ENCODE measurements at regions not wholly inside any gene's neighbourhood (a gene's known extent, or its start where the extent isn't known, plus 50 kb on each side); places are given as distances from the start of the nearest gene placed in this dataset.
"Not testable (repeated sequence)": the region's sequence is repeated elsewhere in the genome, so short reads cannot be mapped to it uniquely, and the experiment has no call there.

GRCh38 chr4:114252499-114252898, 273.1 kb upstream of the ARSJ start:
- DNase-seq, result no peak

DNA sequence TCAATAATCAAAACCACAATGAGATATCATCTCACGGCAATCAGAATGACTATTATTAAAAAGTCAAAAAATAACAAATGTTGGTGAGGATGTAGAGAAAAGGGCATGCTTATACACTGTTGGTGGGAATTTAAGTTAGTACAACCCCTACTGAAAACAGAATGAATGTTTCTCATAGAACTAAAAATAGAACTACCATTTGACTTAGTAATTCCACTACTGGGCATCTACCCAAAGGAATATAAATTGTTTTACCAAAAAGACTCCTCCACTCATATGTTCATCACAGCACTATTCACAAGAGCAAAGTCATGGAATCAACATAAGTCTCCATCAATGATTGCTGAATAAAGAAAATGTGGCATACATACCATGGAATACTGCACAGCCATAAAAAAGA, 278.1 kb upstream of the ARSJ start:
- DNase-seq, result no peak

GRCh38 chr4:114262421-114262820, 283.0 kb upstream of the ARSJ start:
- DNase-seq, result not testable (repeated sequence)

- no peak for DNase-seq
These were observed 283.8 kb upstream of the ARSJ start for GRCh38 chr4:114263233-114263632.

- DNase-seq, result no peak
These were observed 285.0 kb upstream of the ARSJ start for GRCh38 chr4:114264452-114264851.

DNA sequence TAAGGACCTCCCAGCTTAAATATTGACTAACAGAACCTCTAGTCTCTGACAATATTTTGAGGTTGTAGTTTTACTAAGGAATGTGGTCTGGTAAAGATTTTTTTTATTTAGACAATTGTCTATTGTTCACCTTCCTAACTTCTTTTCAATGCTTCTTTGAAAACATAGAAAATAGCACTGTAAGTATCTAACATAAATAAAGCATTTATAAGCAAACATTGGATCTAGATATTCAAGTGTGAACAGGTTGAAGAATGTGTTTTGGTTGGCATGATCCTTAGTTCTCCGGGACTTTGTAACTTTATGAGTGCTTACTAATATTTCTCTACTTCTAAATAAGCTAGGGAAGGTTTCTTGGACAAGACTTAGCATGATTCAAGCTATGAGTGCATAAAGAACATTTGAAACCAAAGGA, 285.4 kb upstream of the ARSJ start:
- DNase-seq, result no peak

GRCh38 chr4:114265342-114265741, 285.9 kb upstream of the ARSJ start:
- no peak for DNase-seq

DNA sequence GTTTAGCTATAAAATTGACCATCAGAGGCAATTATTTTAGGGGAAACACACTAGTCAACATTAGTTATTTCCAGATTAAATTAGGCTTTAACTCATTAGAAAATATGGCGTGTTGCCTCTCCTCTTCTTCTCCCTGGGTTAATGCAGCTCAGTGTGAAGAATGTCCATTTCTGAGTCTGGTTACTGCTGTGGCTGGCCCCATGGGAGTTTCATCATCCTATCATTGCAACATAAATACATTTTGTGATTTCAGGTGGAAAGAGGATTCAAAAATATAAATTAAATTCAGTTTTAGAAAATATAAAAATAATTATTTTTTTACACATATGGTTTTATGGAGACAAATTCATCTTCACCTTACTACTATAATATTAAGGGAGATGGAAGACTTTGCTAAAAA, 288.5 kb upstream of the ARSJ start:
- no peak for DNase-seq

- no peak for DNase-seq
These were observed 291.6 kb upstream of the ARSJ start for GRCh38 chr4:114271031-114271430.

GRCh38 chr4:114272226-114272625, 292.8 kb upstream of the ARSJ start:
- DNase-seq, result no peak

DNA sequence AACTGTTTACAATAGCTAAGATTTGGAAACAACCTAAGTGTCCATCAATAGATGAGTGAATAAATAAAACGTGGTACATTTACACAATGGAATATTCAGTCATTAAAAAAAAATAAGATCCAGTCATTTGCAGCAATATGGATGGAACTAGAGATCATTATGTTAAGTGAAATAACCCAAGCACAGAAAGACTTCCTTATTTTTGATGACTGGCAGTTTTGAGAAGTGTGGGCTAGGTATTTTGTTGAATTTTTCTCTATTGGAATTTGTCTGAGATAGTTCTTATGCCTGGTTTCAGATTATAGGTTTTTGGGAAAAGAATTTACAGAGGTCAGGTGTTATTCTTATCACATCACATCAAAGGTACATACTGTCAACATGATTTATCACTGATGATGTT, 293.8 kb upstream of the ARSJ start:
- no peak for DNase-seq

- no peak for DNase-seq
These were observed 298.2 kb upstream of the ARSJ start for GRCh38 chr4:114277690-114278089.

DNA sequence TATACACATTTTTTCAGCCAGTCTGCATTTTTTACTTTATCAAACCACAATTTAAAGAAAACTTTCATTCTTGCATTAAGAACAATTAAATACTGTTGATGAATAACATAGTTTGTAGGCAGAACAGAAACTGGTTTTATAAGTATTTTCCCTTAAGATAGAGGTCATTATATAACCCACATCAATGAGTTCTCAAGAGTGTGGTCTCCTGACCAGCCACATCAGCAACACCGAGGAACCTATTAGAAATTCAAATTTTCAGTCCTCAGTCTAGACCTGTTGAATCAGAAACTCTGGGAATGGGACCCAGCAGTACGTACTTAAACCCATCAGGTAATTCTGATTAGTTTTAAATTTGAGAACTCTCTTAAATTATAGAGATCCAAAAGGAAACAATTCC, 299.6 kb upstream of the ARSJ start:
- DNase-seq, result no peak

- DNase-seq, result no peak
These were observed 300.3 kb upstream of the ARSJ start for GRCh38 chr4:114279711-114280110.

GRCh38 chr4:114280645-114281044, 301.2 kb upstream of the ARSJ start:
- no peak for DNase-seq

- DNase-seq, result no peak
These were observed 301.9 kb upstream of the ARSJ start for GRCh38 chr4:114281164-114281960.

DNA sequence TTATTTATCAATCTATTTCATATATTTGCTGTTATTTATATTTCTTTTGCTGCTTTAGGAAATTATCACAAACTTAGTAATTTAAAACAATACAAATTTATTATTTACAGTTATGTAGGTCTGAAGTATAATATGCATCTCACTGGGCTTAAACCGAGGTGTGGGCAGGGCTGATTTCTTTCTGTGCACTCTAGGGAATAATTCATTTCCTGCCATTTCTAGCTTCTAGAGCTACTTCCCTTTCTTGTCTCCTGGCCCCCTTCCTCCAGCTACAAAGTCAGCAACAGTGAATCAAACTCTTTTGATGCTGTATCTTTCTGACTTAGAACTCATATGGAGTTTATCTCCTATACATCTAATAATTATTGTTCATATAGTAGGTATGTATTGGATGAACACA, 303.5 kb upstream of the ARSJ start:
- no peak for DNase-seq

GRCh38 chr4:114284629-114285028, 305.2 kb upstream of the ARSJ start:
- no peak for DNase-seq

DNA sequence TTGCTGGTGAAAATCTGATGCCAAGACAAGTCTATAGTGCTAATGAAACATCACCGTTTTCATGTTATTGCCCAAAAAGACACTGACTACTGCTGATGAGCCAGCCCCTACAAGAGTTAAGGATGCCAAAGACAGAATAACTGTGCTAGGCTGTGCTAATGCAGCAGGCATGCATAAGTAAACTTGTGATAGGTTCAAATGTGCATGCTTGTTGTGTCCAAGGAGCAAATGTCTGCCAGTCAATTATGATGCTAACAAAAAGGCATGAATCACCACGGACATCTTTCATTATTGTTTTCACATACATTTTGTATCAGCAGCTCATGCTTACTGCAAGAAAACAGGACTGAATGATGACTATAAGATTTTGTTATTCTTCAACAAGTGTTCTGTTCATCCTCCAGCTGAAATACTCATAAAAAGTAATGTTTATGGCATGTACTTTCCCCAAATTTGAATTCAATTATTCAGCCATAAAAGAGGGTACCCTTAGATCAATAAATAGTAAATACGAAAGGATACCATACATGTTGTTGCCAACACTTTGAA, 306.9 kb upstream of the ARSJ start:
- no peak for DNase-seq

- no peak for DNase-seq
These were observed 307.7 kb upstream of the ARSJ start for GRCh38 chr4:114287079-114287696.

DNA sequence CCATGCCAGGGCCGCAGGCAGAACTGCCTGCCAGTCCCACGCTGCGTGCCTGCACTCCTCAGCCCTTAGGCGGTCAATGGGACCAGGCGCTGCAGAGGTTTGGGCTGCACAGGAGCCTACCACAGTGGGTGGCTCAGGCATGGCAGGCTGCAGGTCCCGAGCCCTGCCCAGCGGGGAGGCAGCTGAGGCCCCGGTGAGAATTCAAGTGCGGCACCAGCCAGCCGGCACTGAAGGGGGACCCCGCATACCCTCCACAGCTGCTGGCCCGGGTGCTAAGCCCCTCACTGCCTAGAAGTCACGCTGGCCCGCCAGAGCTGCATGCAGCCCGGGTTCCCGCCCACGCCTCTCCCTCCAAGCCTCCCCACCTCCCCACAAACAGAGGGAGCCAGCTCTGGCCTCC, 302.5 kb upstream of the UGT8 start:
- no peak for DNase-seq

DNA sequence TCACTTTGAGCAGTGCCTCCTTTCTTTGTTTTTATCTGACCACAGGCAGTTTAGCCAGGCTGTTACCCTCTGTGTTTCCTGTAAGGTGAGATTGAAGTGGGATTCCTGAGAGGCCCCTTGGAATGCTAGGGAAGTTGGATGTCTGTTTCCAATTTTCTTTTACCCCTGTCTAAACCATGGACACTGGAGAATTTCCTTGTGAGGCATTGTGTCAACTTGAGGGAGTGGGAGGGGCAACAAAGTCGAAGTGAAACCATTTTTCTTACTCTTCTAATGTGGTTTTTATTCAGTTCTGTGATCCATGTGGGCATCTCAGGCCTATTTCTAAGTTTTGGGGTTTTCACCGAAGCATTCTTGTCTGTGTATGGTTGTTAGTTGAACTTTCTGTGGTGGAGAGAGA, 296.1 kb upstream of the UGT8 start:
- no peak for DNase-seq

DNA sequence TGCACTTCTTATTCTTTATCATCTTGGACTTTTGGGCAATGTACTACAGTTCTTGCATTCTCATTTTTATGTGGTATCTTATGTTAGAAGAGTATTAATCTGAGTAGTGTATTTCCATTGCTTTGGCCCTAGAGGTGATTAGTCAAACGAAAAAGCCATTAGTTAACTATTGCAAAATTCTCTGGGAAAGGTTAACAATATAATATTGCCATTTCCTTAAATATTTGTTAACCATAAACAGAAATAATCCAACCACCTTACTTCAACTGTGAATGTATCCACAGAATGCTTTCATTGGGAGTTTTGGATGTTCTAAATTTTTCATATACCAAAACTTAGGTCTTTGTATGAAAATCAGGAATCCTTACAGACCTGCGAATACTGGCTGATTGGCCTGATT, 294.6 kb upstream of the UGT8 start:
- no peak for DNase-seq

GRCh38 chr4:114304567-114304966, 294.0 kb upstream of the UGT8 start:
- DNase-seq, result no peak

- no peak for DNase-seq
These were observed 291.7 kb upstream of the UGT8 start for GRCh38 chr4:114306946-114307345.
